IMR-90 (cell line): ENCODE measurements at regions not wholly inside any gene's neighbourhood (a gene's known extent, or its start where the extent isn't known, plus 50 kb on each side); places are given as distances from the start of the nearest gene placed in this dataset.
A peak's percentile ranks its signal among the peaks of the same experiment; 100 is the strongest.

ENCODE experiments used
- RCOR1 ChIP-seq: IDR thresholded peaks from 2 replicates; pipeline ENCODE4 v1.6.1; 2012; ENCODE audit warnings: mild to moderate bottlenecking, low read length, improper control_type of control experiment; ENCODE audit not compliant: insufficient replicate concordance
- USF2 ChIP-seq: fragments of 150-350 bp; IDR thresholded peaks from 2 replicates; pipeline ENCODE4 v1.6.1; 2017; ENCODE audit warnings: mild to moderate bottlenecking, antibody characterized with exemption, low read length, low read depth
- TF ChIP-seq, protein P1 (sequence below): fragments of 150-350 bp; IDR thresholded peaks from 2 replicates; pipeline ENCODE4 v1.6.1; 2016; ENCODE audit warnings: low read depth, mild to moderate bottlenecking, low read length, moderate library complexity, borderline replicate concordance
- TF ChIP-seq, protein P2 (sequence below): conservative IDR thresholded peaks from 2 replicates; pipeline ENCODE4 v1.5.1; 2012; ENCODE audit warnings: mild to moderate bottlenecking, low read depth, low read length, improper control_type of control experiment

- TF ChIP-seq, protein P1, sequence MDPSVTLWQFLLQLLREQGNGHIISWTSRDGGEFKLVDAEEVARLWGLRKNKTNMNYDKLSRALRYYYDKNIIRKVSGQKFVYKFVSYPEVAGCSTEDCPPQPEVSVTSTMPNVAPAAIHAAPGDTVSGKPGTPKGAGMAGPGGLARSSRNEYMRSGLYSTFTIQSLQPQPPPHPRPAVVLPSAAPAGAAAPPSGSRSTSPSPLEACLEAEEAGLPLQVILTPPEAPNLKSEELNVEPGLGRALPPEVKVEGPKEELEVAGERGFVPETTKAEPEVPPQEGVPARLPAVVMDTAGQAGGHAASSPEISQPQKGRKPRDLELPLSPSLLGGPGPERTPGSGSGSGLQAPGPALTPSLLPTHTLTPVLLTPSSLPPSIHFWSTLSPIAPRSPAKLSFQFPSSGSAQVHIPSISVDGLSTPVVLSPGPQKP, result no peak
- TF ChIP-seq RCOR1 (no peak), USF2 (peak; percentile 60; the same call in 1 of the 2 replicates)
- TF ChIP-seq, protein P2, sequence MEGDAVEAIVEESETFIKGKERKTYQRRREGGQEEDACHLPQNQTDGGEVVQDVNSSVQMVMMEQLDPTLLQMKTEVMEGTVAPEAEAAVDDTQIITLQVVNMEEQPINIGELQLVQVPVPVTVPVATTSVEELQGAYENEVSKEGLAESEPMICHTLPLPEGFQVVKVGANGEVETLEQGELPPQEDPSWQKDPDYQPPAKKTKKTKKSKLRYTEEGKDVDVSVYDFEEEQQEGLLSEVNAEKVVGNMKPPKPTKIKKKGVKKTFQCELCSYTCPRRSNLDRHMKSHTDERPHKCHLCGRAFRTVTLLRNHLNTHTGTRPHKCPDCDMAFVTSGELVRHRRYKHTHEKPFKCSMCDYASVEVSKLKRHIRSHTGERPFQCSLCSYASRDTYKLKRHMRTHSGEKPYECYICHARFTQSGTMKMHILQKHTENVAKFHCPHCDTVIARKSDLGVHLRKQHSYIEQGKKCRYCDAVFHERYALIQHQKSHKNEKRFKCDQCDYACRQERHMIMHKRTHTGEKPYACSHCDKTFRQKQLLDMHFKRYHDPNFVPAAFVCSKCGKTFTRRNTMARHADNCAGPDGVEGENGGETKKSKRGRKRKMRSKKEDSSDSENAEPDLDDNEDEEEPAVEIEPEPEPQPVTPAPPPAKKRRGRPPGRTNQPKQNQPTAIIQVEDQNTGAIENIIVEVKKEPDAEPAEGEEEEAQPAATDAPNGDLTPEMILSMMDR, result no peak
These were observed 134.1 kb upstream of the IFNG-AS1 start for GRCh38 chr12:67855103-67855502.
